ENCODE measurements at regions not wholly inside any gene's neighbourhood (a gene's known extent, or its start where the extent isn't known, plus 50 kb on each side); places are given as distances from the start of the nearest gene placed in this dataset.
"Not testable (repeated sequence)": the region's sequence is repeated elsewhere in the genome, so short reads cannot be mapped to it uniquely, and the experiment has no call there.

DNA sequence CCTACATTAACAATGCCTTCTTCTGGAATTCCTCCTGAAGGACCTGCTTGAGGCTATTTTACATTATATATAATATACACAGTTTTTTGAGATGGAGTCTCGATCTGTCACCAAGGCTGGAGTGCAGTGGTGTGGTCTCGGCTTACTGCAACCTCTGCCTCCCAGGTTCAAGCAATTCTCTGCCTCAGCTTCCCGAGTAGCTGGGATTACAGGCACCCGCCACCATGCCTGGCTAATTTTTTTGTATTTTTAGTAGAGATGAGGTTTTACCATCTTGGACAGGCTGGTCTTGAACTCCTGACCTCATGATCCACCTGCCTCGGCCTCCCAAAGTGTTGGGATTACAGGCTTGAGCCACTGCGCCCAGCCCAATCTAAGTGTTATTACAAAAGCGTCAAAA is 71.9 kb upstream of the PRR23C start:
- not testable (repeated sequence) for DNase-seq

GRCh38 chr3:139117136-139117675 is 72.5 kb upstream of the PRR23C start:
- DNase-seq, result no peak

- no peak for DNase-seq
Measured at GRCh38 chr3:139117883-139118760, 73.4 kb upstream of the PRR23C start.

DNA sequence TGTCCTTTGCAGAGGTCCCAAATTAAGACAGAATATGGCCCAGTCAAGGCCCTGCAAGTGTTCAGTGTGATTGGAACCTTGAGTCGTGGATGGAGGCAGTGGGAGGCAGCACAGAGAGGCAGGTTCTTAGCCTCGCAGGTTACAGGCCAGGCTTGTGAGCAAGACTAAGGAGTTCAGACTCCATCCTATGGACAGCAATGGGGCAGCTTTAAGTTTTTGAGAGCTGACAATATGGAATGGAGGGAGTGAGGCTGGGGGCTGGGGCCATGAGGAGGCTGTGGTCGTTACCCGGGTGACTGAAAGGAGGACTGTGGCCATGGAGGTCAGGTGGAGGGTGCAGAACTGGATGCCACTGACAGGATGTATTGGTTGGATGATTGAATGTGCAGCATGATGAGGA is 74.1 kb upstream of the PRR23C start:
- DNase-seq, result no peak

GRCh38 chr3:139119331-139120025 is 74.8 kb upstream of the PRR23C start:
- DNase-seq, result no peak

- peak; percentile 41 for DNase-seq
Measured at GRCh38 chr3:139120086-139121056, 75.7 kb upstream of the PRR23C start.

DNA sequence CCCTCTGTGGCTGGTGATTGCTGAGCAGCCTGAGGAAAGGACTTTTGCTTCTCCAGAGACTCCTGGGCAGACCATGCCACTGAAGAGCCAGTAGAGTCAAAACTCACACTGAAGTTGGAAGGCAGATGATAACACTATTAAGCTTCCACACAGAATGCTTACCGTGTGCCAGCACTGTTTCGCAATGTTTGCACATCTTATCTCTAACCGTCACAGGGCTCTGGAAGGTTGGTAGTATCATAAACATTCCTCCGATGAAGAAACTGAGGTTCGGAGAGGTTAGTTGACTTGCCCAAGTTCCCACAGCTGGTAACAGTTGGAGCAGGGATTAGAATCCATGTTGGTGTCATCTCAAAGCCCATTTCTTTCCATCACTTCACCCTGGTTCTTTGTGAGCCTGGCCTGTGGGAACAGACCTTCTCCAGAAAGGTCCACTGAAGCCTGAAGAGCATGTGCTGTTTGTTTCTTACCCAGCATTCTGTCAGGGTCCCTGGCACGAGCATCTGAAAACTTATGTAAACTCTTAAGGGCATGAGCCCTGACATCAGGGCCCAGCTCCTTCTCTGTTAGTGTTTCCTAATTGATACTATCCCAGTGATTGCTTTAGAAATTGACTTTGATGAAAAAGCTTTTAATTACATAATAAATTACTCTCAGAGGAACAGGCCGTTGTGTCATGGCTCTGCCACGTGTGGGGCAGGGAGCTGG is 77.0 kb upstream of the PRR23C start:
- DNase-seq, result peak; percentile 27

DNA sequence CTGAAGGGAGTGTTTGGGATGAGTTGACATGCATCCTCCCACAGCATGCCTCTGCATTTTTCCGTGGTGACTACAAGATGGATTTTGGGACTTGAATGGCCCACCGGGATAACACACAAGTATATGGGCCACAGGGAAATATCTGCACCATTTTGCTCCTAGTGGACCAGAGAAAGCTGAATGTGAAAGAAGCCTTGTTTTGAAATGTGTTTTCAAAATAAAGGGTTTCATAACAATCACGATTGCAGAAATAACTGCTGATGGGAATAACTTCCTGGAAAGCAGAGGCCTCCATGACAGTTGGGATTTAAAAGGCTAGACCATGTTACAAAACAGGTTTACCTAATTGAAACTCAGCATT is 77.5 kb upstream of the PRR23C start:
- no peak for DNase-seq

GRCh38 chr3:139122612-139123011 is 77.9 kb upstream of the PRR23C start:
- no peak for DNase-seq

- DNase-seq, result no peak
Measured at GRCh38 chr3:139123377-139124095, 78.8 kb upstream of the PRR23C start.

GRCh38 chr3:139124197-139124596 is 79.5 kb upstream of the PRR23C start:
- DNase-seq, result no peak

- DNase-seq, result no peak
Measured at GRCh38 chr3:139127101-139127500, 82.4 kb upstream of the PRR23C start.

GRCh38 chr3:139127629-139128028 is 82.9 kb upstream of the PRR23C start:
- not testable (repeated sequence) for DNase-seq

GRCh38 chr3:139128803-139129202 is 84.1 kb upstream of the PRR23C start:
- no peak for DNase-seq

GRCh38 chr3:139129892-139130291 is 85.2 kb upstream of the PRR23C start:
- DNase-seq, result no peak

- no peak for DNase-seq
Measured at GRCh38 chr3:139130390-139131140, 85.9 kb upstream of the PRR23C start.

DNA sequence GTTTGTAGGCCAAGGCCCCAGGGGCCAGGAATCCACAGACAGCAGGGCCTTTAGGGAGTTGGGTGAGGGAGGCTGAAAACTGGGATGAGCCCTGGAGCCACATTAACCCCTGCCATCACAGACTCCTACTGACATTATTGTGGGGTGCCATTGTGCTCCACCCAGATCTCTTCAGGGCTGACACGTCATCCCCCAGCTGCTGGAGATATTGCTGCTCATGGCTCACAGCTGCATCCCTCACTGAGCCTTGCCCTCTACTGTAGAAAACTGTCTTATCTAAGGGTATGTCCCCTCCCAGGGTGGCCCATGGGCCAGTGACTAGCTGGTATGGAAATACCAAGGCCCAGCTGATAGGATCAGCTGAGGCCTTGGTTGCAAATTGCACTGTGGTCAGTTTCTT is 87.3 kb upstream of the PRR23C start:
- no peak for DNase-seq

DNA sequence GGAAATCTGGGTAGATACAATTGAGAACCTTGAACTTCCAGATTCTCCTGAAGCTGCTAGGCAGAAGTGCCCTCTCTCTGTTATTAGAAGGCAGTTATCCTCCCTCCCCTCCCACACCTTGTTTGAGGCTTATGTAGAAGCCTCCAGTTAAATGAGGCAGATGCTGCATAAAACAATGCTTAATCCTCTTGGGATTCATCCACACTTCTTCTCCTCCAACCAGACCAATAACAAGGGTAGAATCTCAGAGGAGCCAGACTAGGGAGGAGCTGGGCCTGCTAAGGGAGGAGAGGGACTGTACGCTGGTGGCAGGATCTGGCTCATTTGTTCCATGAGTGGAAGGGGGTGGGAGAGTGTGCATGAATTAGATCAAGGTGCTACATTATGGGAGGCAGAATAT is 88.3 kb upstream of the PRR23C start:
- DNase-seq, result no peak

GRCh38 chr3:139134678-139135372 is 90.1 kb upstream of the PRR23C start:
- no peak for DNase-seq

DNA sequence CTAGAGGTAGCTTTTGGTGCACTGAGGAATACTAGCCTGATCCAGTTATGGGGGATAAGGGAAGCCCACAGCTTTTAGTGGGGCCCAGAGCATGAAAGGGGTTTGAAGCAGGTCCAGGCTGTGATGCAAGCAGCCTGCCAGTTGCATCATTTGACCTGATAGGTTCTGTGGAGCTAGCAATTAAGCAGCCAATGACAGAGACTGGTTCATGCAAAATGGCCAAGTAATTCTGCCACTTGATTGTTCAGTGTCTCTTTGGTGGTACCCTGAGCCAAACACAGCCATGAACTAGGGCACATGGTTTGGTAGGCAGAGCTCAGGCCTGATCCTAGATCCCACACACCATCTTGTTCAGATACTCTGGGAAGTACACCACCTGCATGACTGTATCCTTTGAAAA is 91.0 kb upstream of the PRR23C start:
- DNase-seq, result no peak
